Fibroblast of lung (primary cell): ENCODE measurements at regions not wholly inside any gene's neighbourhood (a gene's known extent, or its start where the extent isn't known, plus 50 kb on each side); places are given as distances from the start of the nearest gene placed in this dataset.

Experiments used
- DNase-seq, 2 donors: peaks; one replicate each; pipeline versions ENCODE4 v3.0.0 to v3.0.0-alpha.2; 2010; ENCODE audit warnings: low read depth in 2 of 2
- H2AFZ ChIP-seq: 2 replicates; pipeline ENCODE4 v1.5.1; 2012; ENCODE audit warnings: low read length, control low read depth, inconsistent platforms
- H3K27ac ChIP-seq: 2 replicates; pipeline ENCODE4 v1.5.1; 2011; ENCODE audit warnings: low read length, control low read depth; ENCODE audit not compliant: insufficient read depth
- H3K27me3 ChIP-seq: 2 replicates; pipeline ENCODE4 v1.5.1; 2011; ENCODE audit warnings: mild to moderate bottlenecking, low read length; ENCODE audit not compliant: control insufficient read depth, insufficient read depth
- H3K36me3 ChIP-seq: 2 replicates; pipeline ENCODE4 v1.5.1; 2011; ENCODE audit warnings: low read length; ENCODE audit not compliant: control insufficient read depth, insufficient read depth
- H3K4me1 ChIP-seq: 2 replicates; pipeline ENCODE4 v1.5.1; 2011; ENCODE audit warnings: low read length; ENCODE audit not compliant: control insufficient read depth, insufficient read depth; ENCODE audit errors: extremely low read depth
- H3K4me2 ChIP-seq: 2 replicates; pipeline ENCODE4 v1.5.1; 2011; ENCODE audit warnings: low read length, control low read depth; ENCODE audit not compliant: insufficient read depth; ENCODE audit errors: extremely low read depth
- H3K4me3 ChIP-seq, 4 experiments: fragments of 200-600 bp in 1 of 4; sonication (generic) in 1 of 4; replicated peaks in 1 of 4; 2 replicates each; pipeline ENCODE4 v1.5.1; 2011 to 2016; ENCODE audit warnings: low read length in 4 of 4, low read depth in 3 of 4, mild to moderate bottlenecking in 3 of 4, control low read depth in 2 of 4, inconsistent platforms in 1 of 4, mixed read lengths in 1 of 4; ENCODE audit not compliant: insufficient read depth in 1 of 4; ENCODE audit errors: control extremely low read depth in 1 of 4
- H3K79me2 ChIP-seq: 2 replicates; pipeline ENCODE4 v1.5.1; 2012; ENCODE audit warnings: mild to moderate bottlenecking, low read length, inconsistent platforms; ENCODE audit not compliant: control insufficient read depth, insufficient read depth
- H3K9ac ChIP-seq: 2 replicates; pipeline ENCODE4 v1.5.1; 2011; ENCODE audit warnings: mild to moderate bottlenecking, low read length, control low read depth; ENCODE audit not compliant: insufficient read depth
- H3K9me3 ChIP-seq: 2 replicates; pipeline ENCODE4 v1.5.1; 2012; ENCODE audit warnings: low read depth, low read length; ENCODE audit not compliant: control insufficient read depth, insufficient read depth
- H4K20me1 ChIP-seq: 2 replicates; pipeline ENCODE4 v1.5.1; 2011; ENCODE audit warnings: low read length; ENCODE audit not compliant: control insufficient read depth, insufficient read depth; ENCODE audit errors: extremely low read depth
- CTCF ChIP-seq, 2 donors: IDR thresholded peaks in 1 of 2; conservative IDR thresholded peaks in 1 of 2; 1 replicate in 1 of 2; 2 replicates in 1 of 2; pipeline ENCODE4 v1.5.1; 2011 to 2012; ENCODE audit warnings: low read length in 2 of 2, control low read depth in 1 of 2, inconsistent platforms in 1 of 2, low read depth in 1 of 2, mild to moderate bottlenecking in 1 of 2
- EZH2 ChIP-seq: IDR thresholded peaks from 2 replicates; pipeline ENCODE4 v1.5.1; 2012; ENCODE audit warnings: low read length, control low read depth, mild to moderate bottlenecking; ENCODE audit errors: missing control alignments

DNA sequence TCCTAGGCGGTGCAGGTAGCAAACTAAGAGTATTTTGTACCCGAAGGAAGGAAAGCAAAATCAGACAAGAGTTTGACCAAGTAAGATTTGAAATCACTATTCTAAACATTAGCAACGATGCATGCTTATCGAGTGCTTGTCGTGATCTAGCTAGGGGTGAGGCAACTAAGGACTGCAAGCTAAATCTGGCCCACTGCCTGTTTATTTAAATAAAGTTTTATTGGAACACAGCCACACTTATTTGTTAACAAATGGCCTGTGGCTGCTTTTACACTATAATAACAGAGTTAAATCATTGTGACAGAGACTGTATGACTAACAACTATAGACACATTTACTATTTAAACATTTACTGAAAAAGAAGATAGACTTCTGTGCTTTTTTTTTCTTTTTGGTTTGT is 983.6 kb downstream of the VRK1 start:
- H3K9me3 ChIP-seq = no peaks in the 10 kb centered on the region
- TF ChIP-seq EZH2 = no peak
- TF ChIP-seq CTCF (conservative IDR thresholded peaks at IDR 0.05 in 1 of 2, IDR thresholded peaks at IDR 0.05 in 1 of 2; ENCODE audit: low read depth in 1 of 2, low read length in 2 of 2) = no peak
- no peak overlapping the region for H2AFZ ChIP-seq
- no peaks in the 10 kb centered on the region for H4K20me1 ChIP-seq
- H3K9ac ChIP-seq = no peak overlapping the region
- H3K4me3 ChIP-seq = no peak overlapping the region
- no peak overlapping the region for H3K27ac ChIP-seq
- no peak for DNase-seq
- H3K27me3 ChIP-seq = no peaks in the 10 kb centered on the region
- H3K36me3 ChIP-seq = no peaks in the 10 kb centered on the region
- H3K4me2 ChIP-seq = no peak overlapping the region
- H3K79me2 ChIP-seq = no peaks in the 10 kb centered on the region
- no peaks in the 10 kb centered on the region for H3K4me1 ChIP-seq

DNA sequence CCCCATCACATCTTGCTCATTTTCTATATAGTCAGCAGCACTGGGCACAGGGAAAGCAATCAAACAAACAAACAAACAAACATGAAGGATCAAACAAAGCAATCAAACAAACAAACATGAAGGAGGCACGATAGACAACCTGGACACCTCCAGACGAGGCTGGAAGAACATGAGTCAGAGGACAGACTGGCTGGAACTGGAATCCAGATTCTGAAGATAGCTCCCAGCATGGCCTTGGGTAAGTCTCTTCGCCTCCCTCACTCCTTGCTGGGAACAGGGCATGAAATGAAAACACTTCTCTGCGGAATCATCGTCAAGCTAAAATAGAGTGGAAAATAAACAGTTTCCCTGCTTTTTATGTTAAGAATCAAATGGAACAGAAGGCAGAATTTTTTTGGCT is 984.8 kb downstream of the VRK1 start:
- no peak overlapping the region for H2AFZ ChIP-seq
- H3K9me3 ChIP-seq = no peaks in the 10 kb centered on the region
- H3K27ac ChIP-seq = no peak overlapping the region
- H3K27me3 ChIP-seq = no peaks in the 10 kb centered on the region
- no peak for DNase-seq
- H3K4me2 ChIP-seq = no peak overlapping the region
- H3K4me1 ChIP-seq = no peaks in the 10 kb centered on the region
- no peak overlapping the region for H3K9ac ChIP-seq
- no peaks in the 10 kb centered on the region for H3K36me3 ChIP-seq
- H3K4me3 ChIP-seq = no peak overlapping the region
- no peaks in the 10 kb centered on the region for H3K79me2 ChIP-seq
- TF ChIP-seq CTCF (conservative IDR thresholded peaks at IDR 0.05 in 1 of 2, IDR thresholded peaks at IDR 0.05 in 1 of 2; ENCODE audit: low read depth in 1 of 2, low read length in 2 of 2) = no peak
- TF ChIP-seq EZH2 = no peak
- no peaks in the 10 kb centered on the region for H4K20me1 ChIP-seq

- TF ChIP-seq EZH2 (no peak), CTCF (conservative IDR thresholded peaks at IDR 0.05 in 1 of 2, IDR thresholded peaks at IDR 0.05 in 1 of 2; ENCODE audit: low read depth in 1 of 2, low read length in 2 of 2) (no peak)
Measured at GRCh38 chr14:97782871-97783414, 985.8 kb downstream of the VRK1 start.

More at GRCh38 chr14:97782871-97783414, 985.8 kb downstream of the VRK1 start:
- Histone ChIP-seq H2AFZ (no peak overlapping the region), H4K20me1 (no peaks in the 10 kb centered on the region), H3K36me3 (no peaks in the 10 kb centered on the region), H3K4me3 (no peak overlapping the region), H3K4me2 (no peak overlapping the region), H3K27ac (no peak overlapping the region), H3K9me3 (no peaks in the 10 kb centered on the region), H3K27me3 (no peaks in the 10 kb centered on the region), H3K79me2 (no peaks in the 10 kb centered on the region), H3K4me1 (no peaks in the 10 kb centered on the region), H3K9ac (no peak overlapping the region)
- no peak for DNase-seq
